Hindlimb muscle (tissue), 1 donor: ENCODE measurements at regions not wholly inside any gene's neighbourhood (a gene's known extent, or its start where the extent isn't known, plus 50 kb on each side); places are given as distances from the start of the nearest gene placed in this dataset.

ENCODE experiments used
- DNase-seq: peaks from one replicate; pipeline ENCODE4 v3.0.0-alpha.2; 2013

- DNase-seq = no peak
Measured at GRCh38 chr22:49381595-49382450, 445.9 kb downstream of the BRD1 start.

GRCh38 chr22:49380828-49381114 lies 446.9 kb downstream of the BRD1 start:
- DNase-seq = no peak

- DNase-seq = no peak
Measured at GRCh38 chr22:49380095-49380827, 447.4 kb downstream of the BRD1 start.

- no peak for DNase-seq
Measured at GRCh38 chr22:49377306-49377705, 450.4 kb downstream of the BRD1 start.

GRCh38 chr22:49373801-49374226 lies 453.9 kb downstream of the BRD1 start:
- DNase-seq = no peak

GRCh38 chr22:49373289-49373666 lies 454.4 kb downstream of the BRD1 start:
- no peak for DNase-seq

- no peak for DNase-seq
Measured at GRCh38 chr22:49372530-49373288, 455.0 kb downstream of the BRD1 start.

GRCh38 chr22:49372111-49372529 lies 455.6 kb downstream of the BRD1 start:
- DNase-seq = no peak

- DNase-seq = no peak
Measured at GRCh38 chr22:49371325-49372110, 456.2 kb downstream of the BRD1 start.

- no peak for DNase-seq
Measured at GRCh38 chr22:49370627-49371301, 456.9 kb downstream of the BRD1 start.

GRCh38 chr22:49369726-49370626 lies 457.7 kb downstream of the BRD1 start:
- no peak for DNase-seq

GRCh38 chr22:49368976-49369725 lies 458.5 kb downstream of the BRD1 start:
- no peak for DNase-seq

GRCh38 chr22:49368221-49368975 lies 459.3 kb downstream of the BRD1 start:
- no peak for DNase-seq

- DNase-seq = no peak
Measured at GRCh38 chr22:49367041-49367697, 460.5 kb downstream of the BRD1 start.

- DNase-seq = no peak
Measured at GRCh38 chr22:49366437-49366836, 461.2 kb downstream of the BRD1 start.

- DNase-seq = no peak
Measured at GRCh38 chr22:49365910-49366309, 461.8 kb downstream of the BRD1 start.

- no peak for DNase-seq
Measured at GRCh38 chr22:49365191-49365837, 462.4 kb downstream of the BRD1 start.

GRCh38 chr22:49364398-49364797 lies 463.3 kb downstream of the BRD1 start:
- no peak for DNase-seq
